GM12865 (cell line): ENCODE measurements at regions not wholly inside any gene's neighbourhood (a gene's known extent, or its start where the extent isn't known, plus 50 kb on each side); places are given as distances from the start of the nearest gene placed in this dataset.
"Not testable (repeated sequence)": the region's sequence is repeated elsewhere in the genome, so short reads cannot be mapped to it uniquely, and the experiment has no call there.

Source experiments
- DNase-seq: peaks from one replicate; pipeline ENCODE4 v3.0.0; 2010; ENCODE audit warnings: low read depth
- H3K4me3 ChIP-seq: 2 replicates; pipeline ENCODE4 v1.5.1; 2011; ENCODE audit warnings: mild to moderate bottlenecking, low read depth, low read length, control low read depth
- TF ChIP-seq, protein P1 (sequence below): IDR thresholded peaks from 2 replicates; pipeline ENCODE4 v1.5.1; 2011; ENCODE audit warnings: low read length, control low read depth, low read depth, inconsistent platforms; ENCODE audit not compliant: insufficient read depth; ENCODE audit errors: missing control alignments

DNA sequence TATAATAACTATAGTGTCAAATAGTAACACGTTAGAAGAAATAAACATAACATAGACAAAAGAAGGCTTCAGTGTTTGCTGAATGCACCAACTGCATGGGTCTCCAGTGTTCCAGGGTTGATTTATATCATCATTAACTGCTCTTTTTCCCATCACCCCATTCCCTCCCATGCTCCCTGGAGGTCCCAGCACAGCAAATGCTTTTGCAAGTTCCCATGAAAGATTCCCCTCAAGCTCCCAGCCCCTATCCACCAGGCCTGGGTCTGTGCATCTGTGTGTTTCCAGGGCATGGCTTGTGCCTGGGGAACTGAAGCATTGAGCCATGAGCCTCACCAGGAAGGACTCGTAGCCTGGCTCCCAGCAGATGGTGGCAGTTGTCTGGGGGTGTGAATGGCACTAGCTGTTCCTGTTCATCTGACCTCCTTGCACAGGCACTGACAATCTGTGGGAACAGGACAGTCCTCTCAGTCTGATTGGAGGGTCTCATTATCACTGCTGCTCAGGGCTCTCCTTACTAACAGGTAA, 164.6 kb upstream of the RMP24 start:
- DNase-seq: no peak
- TF ChIP-seq, protein P1, sequence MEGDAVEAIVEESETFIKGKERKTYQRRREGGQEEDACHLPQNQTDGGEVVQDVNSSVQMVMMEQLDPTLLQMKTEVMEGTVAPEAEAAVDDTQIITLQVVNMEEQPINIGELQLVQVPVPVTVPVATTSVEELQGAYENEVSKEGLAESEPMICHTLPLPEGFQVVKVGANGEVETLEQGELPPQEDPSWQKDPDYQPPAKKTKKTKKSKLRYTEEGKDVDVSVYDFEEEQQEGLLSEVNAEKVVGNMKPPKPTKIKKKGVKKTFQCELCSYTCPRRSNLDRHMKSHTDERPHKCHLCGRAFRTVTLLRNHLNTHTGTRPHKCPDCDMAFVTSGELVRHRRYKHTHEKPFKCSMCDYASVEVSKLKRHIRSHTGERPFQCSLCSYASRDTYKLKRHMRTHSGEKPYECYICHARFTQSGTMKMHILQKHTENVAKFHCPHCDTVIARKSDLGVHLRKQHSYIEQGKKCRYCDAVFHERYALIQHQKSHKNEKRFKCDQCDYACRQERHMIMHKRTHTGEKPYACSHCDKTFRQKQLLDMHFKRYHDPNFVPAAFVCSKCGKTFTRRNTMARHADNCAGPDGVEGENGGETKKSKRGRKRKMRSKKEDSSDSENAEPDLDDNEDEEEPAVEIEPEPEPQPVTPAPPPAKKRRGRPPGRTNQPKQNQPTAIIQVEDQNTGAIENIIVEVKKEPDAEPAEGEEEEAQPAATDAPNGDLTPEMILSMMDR: no peak
- H3K4me3 ChIP-seq: no peak overlapping the region

DNA sequence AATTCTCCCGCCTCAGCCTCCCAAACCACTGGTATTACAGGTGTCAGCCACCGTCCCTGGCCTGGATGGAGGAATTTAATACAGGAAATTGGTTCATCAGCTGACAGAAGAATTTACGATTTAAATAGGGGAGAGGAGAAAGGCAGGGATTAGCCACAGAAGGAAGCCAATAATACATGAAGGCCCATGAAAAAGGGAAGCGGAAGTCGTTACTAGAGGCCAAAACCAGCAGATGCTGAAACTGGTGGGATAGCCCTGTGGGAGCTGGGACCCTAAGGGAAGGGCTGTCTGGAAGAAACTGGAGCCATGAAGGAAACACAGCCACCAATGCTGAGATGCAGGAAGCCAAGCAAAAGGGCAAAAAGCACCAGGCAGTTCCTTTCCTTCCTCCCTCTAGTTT, 163.7 kb upstream of the RMP24 start:
- H3K4me3 ChIP-seq: no peak overlapping the region
- TF ChIP-seq, protein P1: no peak
- no peak for DNase-seq

DNA sequence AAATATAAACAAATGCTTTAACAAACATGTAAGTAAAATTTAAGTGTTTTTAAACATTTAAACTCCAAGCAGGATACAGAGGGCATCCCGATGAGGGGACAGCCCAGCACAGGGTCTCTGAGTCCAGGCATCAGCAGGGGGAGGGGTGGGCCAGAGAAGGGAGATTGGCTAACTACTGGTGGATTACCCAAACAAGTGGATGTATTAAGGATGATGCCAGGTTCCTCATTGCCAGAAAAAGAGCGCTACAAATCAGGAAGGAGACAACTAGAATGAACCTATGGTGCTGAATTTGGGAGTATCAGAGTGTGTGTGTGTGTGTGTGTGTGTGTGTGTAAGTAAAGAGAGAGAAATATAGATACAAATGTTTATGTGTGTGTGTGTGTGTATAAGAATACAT, 162.0 kb upstream of the RMP24 start:
- DNase-seq: no peak
- TF ChIP-seq, protein P1: no peak

DNA sequence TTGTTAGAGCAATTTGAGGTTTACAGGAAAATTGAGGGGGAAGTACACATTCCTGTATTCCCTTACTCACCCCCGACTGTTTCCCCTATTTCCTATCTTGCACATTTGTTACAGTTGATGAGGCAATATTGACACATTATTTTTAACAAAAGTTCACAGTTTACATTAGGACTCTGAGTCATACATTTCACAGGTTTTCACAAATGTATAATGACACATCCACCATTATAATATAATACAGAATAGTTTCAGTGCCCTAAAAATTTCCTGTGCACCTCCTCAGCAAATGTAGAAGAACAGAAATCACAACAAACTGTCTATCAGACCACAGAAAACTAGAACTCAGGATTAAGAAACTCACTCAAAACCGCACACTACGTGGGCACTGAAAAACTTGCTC, 160.6 kb upstream of the RMP24 start:
- DNase-seq: no peak
- TF ChIP-seq, protein P1: no peak
- H3K4me3 ChIP-seq: no peak overlapping the region

More for the DNA sequence above, 162.0 kb upstream of the RMP24 start:
- H3K4me3 ChIP-seq: no peak overlapping the region

DNA sequence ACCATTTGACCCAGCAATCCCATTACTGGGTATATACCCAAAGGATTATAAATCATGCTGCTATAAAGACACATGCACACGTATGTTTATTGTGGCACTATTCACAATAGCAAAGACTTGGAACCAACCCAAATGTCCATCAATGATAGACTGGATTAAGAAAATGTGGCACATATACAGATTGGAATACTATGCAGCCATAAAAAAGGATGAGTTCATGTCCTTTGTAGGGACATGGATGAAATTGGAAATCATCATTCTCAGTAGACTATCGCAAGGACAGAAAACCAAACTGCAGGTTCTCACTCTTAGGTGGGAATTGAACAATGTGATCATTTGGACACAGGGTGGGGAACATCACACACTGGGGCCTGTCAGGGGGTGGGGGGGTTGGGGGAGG, 157.5 kb upstream of the RMP24 start:
- not testable (repeated sequence) for H3K4me3 ChIP-seq, DNase-seq

DNA sequence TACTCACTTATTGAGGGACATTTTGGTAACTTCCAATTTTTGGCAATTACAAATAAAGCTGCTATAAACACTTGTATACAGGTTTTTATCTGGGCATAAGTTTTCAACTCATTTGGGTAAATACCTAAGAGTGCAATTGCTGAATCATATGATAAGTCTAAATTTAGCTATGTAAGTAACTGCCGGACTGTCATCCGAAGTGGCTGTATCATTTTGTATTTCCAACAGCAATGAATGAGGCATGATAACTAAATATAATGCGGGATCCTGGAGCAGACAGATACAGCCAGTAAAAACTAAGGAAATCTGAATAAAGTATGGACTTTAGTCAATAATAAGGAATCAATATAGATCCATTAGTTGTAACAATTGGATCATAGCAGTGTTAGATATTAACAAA, 156.5 kb upstream of the RMP24 start:
- DNase-seq: no peak
- H3K4me3 ChIP-seq: no peak overlapping the region
- TF ChIP-seq, protein P1: no peak

DNA sequence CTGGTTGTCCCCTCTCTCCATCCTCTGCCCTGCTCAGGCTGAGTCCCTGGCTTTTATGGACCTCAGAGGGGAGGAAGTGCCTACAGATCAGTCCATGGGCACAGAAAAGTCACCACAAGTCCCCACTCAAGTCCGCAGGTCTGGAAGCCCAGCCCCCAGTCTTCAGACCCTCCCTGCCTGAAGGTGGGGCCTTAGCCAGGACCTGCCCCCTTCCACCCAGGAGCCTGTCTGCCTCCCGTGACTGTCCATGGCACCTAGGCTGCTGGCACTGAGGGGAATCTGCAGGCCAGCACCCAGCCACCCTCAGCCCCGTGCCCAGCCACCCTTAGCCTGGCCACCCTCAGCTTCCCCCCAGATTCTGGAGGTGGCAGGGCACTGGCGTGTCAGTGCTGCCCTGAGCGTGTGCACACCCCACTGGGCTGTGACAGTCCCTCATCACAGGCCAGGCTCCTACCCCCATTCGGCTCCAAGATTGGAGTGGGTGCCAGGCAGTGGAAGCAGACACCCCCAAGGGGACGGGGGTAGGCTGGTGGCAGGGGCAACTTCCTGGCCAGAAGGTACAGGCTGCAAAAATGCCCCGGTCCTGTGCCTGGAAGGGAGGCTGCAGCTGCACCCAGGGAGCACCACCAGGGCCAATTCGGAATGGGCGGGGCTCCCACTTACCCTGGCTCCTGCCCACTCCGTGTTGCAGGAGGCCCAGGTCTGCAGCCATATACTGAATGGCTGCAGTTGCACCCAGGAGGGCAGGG, 154.7 kb upstream of the RMP24 start:
- TF ChIP-seq, protein P1: no peak
- no peak for DNase-seq
- H3K4me3 ChIP-seq: no peak overlapping the region
